ENCODE measurements at regions not wholly inside any gene's neighbourhood (a gene's known extent, or its start where the extent isn't known, plus 50 kb on each side); places are given as distances from the start of the nearest gene placed in this dataset.
"Not testable (repeated sequence)": the region's sequence is repeated elsewhere in the genome, so short reads cannot be mapped to it uniquely, and the experiment has no call there.

DNA sequence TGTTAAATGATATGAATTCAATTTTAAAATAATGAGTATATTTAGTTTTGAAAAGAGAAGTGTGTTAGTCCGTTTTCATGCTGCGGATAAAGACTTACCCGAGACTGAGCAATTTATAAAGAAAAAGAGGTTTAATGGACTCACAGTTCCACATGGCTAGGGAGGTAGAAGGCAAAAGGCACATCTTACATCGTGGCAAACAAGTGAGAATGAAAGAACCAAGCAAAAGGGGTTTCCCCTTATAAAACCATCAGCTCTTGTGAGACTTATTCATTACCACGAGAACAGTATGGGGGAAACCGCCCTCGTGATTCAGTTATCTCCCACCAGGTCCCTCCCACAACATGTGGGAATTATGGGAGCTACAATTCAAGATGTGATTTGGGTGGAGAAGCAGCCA lies 51.8 kb upstream of the OSMR start:
- not testable (repeated sequence) for H3K27me3 ChIP-seq (ENCODE audit: insufficient read depth, low read length); H3K27ac ChIP-seq (ENCODE audit: low read depth, low read length); H3K4me1 ChIP-seq (ENCODE audit: insufficient read depth, low read length); H3K4me3 ChIP-seq (ENCODE audit: low read length); H3K9ac ChIP-seq (ENCODE audit: low read depth, low read length); H3K9me3 ChIP-seq (ENCODE audit: insufficient read depth, low read depth, low read length); H3K36me3 ChIP-seq (ENCODE audit: insufficient read depth, low read length)
- WGBS = 88% methylated on average over 6 of the region's 7 CpGs

DNA sequence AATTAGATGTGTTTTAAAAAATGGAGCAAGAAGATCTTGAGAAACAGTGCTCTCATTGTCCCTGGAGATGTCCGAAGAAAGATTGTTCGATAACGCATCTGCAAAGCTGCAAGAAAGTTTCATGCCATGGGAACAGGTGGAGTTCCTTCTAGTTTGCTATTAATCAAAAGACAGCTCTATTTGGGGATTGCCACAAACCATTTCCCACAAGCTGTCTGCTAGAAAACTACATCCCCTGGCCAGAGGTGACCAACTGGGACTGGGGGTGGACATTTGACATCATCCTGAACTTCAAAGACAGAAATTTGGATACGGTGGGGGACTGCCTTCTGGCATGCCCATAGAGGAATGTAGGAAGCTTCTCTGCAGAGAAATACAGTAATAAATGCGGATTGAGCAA lies 50.8 kb upstream of the OSMR start:
- Histone ChIP-seq H3K27me3 (ENCODE audit: insufficient read depth, low read length) (no peaks in the 10 kb centered on the region), H3K4me1 (ENCODE audit: insufficient read depth, low read length) (no peaks in the 10 kb centered on the region), H3K9ac (ENCODE audit: low read depth, low read length) (no peak overlapping the region), H3K9me3 (ENCODE audit: insufficient read depth, low read depth, low read length) (no peaks in the 10 kb centered on the region), H3K27ac (ENCODE audit: low read depth, low read length) (no peak overlapping the region), H3K36me3 (ENCODE audit: insufficient read depth, low read length) (no peaks in the 10 kb centered on the region), H3K4me3 (ENCODE audit: low read length) (no peak overlapping the region)
- 95% methylated on average over 5 of the region's 5 CpGs for WGBS

DNA sequence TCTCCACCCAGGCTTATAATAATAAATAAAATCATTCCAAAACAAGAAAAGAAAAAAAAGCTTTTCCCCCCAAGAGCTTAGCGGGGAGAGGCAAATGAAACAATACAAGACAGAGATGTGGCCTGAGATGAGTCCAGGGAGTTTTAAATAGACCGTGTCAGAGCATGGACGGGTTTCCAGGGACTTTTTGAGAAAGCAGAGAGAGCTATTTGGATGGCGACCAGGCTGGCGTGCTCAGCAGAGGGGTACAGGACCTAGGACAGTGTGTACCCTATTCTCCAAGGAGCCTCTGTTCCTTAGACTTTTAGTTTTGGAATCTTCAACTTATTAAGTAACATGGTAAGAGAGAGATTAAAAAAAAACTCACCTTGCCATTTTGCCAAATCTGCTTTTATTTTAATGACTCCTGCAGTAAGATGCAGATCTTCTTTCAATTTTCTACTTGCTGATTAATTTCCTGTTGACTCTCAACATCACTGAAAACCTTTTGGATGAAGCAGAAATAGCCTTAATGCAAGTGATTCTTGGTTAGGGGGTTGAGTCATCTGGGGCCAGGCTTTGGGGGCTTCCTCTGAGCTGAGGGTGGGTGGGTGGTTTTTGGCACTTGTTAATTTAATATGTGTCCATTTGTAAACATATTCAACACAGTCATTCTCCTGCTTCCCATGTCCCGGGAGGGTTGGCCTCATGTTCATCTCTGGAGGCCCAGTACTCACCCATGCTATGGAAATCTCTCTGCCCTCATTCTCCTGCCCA lies 49.6 kb upstream of the OSMR start:
- H3K9me3 ChIP-seq (ENCODE audit: insufficient read depth, low read depth, low read length) = no peaks in the 10 kb centered on the region
- H3K27me3 ChIP-seq (ENCODE audit: insufficient read depth, low read length) = no peaks in the 10 kb centered on the region
- no peak overlapping the region for H3K27ac ChIP-seq (ENCODE audit: low read depth, low read length)
- H3K9ac ChIP-seq (ENCODE audit: low read depth, low read length) = no peak overlapping the region
- 92% methylated on average over 6 of the region's 6 CpGs for WGBS
- no peaks in the 10 kb centered on the region for H3K4me1 ChIP-seq (ENCODE audit: insufficient read depth, low read length)
- no peak overlapping the region for H3K4me3 ChIP-seq (ENCODE audit: low read length)
- H3K36me3 ChIP-seq (ENCODE audit: insufficient read depth, low read length) = no peaks in the 10 kb centered on the region
